Loucy (cell line): ENCODE measurements at regions not wholly inside any gene's neighbourhood (a gene's known extent, or its start where the extent isn't known, plus 50 kb on each side); places are given as distances from the start of the nearest gene placed in this dataset.

ENCODE experiments used
- EZH2phosphoT487 ChIP-seq: fragments of 200-600 bp; IDR thresholded peaks from 2 replicates; pipeline ENCODE4 v1.6.1; 2018; ENCODE audit warnings: antibody characterized with exemption, mild to moderate bottlenecking, moderate library complexity, borderline replicate concordance
- TF ChIP-seq, protein P1 (sequence below): fragments of 200-600 bp; sonication (generic); conservative IDR thresholded peaks from 2 replicates; pipeline ENCODE4 v1.5.1; 2014; ENCODE audit warnings: mild to moderate bottlenecking, antibody characterized with exemption, low read length

GRCh38 chr12:127773520-127773919 lies 493.4 kb upstream of the TMEM132C start:
- TF ChIP-seq, protein P1, sequence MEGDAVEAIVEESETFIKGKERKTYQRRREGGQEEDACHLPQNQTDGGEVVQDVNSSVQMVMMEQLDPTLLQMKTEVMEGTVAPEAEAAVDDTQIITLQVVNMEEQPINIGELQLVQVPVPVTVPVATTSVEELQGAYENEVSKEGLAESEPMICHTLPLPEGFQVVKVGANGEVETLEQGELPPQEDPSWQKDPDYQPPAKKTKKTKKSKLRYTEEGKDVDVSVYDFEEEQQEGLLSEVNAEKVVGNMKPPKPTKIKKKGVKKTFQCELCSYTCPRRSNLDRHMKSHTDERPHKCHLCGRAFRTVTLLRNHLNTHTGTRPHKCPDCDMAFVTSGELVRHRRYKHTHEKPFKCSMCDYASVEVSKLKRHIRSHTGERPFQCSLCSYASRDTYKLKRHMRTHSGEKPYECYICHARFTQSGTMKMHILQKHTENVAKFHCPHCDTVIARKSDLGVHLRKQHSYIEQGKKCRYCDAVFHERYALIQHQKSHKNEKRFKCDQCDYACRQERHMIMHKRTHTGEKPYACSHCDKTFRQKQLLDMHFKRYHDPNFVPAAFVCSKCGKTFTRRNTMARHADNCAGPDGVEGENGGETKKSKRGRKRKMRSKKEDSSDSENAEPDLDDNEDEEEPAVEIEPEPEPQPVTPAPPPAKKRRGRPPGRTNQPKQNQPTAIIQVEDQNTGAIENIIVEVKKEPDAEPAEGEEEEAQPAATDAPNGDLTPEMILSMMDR, result peak; percentile 67
- no peak for TF ChIP-seq EZH2phosphoT487
